ENCODE measurements at regions not wholly inside any gene's neighbourhood (a gene's known extent, or its start where the extent isn't known, plus 50 kb on each side); places are given as distances from the start of the nearest gene placed in this dataset.

DNA sequence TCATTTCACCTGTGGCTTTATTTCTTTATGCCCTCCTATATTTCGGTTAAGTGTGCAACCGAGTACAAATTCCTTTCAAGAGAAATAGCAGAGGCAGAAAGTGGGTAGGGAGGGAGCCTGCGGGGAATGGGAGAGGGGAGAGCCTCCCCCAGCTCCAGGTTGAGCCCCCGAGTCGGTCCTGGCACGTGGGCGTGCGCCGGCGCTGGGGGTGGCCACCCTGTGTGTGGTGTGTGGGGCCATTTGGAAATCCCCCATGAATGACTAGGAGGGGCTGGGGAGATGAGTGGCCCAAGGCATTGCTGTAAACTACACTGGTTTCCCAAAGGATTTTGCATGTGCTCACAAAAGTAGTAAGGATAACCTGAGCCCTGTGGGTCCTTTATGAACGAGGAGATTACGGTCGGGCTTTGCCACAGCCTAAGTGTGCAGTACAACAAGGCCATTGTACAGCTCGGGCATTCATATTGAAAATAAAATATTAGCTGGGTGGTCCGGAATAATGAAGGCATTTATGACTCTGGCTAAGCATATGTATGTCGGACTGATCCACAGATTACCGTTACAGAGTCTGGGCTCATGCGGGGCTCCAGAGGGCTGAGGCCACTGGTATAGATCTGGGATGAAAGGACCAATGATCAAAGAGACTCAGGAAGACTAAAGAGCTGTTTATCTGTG lies 84.5 kb upstream of the RALGAPA2 start:
- TF ChIP-seq, protein P1, sequence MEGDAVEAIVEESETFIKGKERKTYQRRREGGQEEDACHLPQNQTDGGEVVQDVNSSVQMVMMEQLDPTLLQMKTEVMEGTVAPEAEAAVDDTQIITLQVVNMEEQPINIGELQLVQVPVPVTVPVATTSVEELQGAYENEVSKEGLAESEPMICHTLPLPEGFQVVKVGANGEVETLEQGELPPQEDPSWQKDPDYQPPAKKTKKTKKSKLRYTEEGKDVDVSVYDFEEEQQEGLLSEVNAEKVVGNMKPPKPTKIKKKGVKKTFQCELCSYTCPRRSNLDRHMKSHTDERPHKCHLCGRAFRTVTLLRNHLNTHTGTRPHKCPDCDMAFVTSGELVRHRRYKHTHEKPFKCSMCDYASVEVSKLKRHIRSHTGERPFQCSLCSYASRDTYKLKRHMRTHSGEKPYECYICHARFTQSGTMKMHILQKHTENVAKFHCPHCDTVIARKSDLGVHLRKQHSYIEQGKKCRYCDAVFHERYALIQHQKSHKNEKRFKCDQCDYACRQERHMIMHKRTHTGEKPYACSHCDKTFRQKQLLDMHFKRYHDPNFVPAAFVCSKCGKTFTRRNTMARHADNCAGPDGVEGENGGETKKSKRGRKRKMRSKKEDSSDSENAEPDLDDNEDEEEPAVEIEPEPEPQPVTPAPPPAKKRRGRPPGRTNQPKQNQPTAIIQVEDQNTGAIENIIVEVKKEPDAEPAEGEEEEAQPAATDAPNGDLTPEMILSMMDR (IDR thresholded peaks at IDR 0.05; ENCODE audit: insufficient read depth, low read depth, low read length): no peak
- TF ChIP-seq EZH2 (IDR thresholded peaks at IDR 0.05; ENCODE audit: insufficient read depth, low read length): no peak
